Vagina (tissue), 2 donors: ENCODE measurements at regions not wholly inside any gene's neighbourhood (a gene's known extent, or its start where the extent isn't known, plus 50 kb on each side); places are given as distances from the start of the nearest gene placed in this dataset.
A peak's percentile ranks its signal among the peaks of the same experiment; 100 is the strongest.

Experiments
- DNase-seq, 2 donors: peaks; one replicate each; pipeline ENCODE4 v3.0.0-alpha.2; 2017; ENCODE audit errors: extremely low spot score in 2 of 2
- H3K27ac ChIP-seq: fragments of 200-600 bp; sonication (generic); one replicate; pipeline ENCODE4 v1.5.1; 2019
- H3K27me3 ChIP-seq: fragments of 200-600 bp; sonication (generic); one replicate; pipeline ENCODE4 v1.5.1; 2019
- H3K36me3 ChIP-seq, 2 donors: fragments of 200-600 bp; sonication (generic); one replicate each; pipeline ENCODE4 v1.5.1; 2017 to 2019
- H3K4me1 ChIP-seq: fragments of 200-600 bp; sonication (generic); one replicate; pipeline ENCODE4 v1.5.1; 2019
- H3K4me3 ChIP-seq, 2 donors: fragments of 200-600 bp; sonication (generic); 1 replicate in 1 of 2; 2 replicates in 1 of 2; pipeline ENCODE4 v1.5.1; 2016 to 2019
- H3K9me3 ChIP-seq: fragments of 200-600 bp; sonication (generic); one replicate; pipeline ENCODE4 v1.5.1; 2019
- POLR2A ChIP-seq, 2 donors: fragments of 450-650 bp; IDR thresholded peaks; one replicate each; pipeline ENCODE4 v1.6.1; 2017; ENCODE audit warnings: antibody characterized with exemption in 2 of 2, mild to moderate bottlenecking in 2 of 2, moderate library complexity in 2 of 2
- POLR2AphosphoS5 ChIP-seq, 2 donors: sonication (generic); formaldehyde crosslinking; IDR thresholded peaks; one replicate each; pipeline ENCODE4 v1.9.0; 2017; ENCODE audit warnings: antibody characterized with exemption in 2 of 2, mild to moderate bottlenecking in 2 of 2, low read depth in 1 of 2; ENCODE audit not compliant: insufficient read depth in 1 of 2
- intact Hi-C: fragments of 100-400 bp; cut with DNase I; formaldehyde crosslinking; loops from one replicate; pipeline ENCODE4 v1.15.1; 2023
- TF ChIP-seq, protein P1 (sequence below), 3 experiments: fragments of 450-650 bp in 2 of 3; fragments of 200-600 bp in 1 of 3; sonication (generic) in 1 of 3; IDR thresholded peaks; one replicate each; pipeline ENCODE4 v1.5.1; 2017 to 2019; ENCODE audit warnings: antibody characterized with exemption in 3 of 3, mild to moderate bottlenecking in 2 of 3, moderate library complexity in 2 of 3

DNA sequence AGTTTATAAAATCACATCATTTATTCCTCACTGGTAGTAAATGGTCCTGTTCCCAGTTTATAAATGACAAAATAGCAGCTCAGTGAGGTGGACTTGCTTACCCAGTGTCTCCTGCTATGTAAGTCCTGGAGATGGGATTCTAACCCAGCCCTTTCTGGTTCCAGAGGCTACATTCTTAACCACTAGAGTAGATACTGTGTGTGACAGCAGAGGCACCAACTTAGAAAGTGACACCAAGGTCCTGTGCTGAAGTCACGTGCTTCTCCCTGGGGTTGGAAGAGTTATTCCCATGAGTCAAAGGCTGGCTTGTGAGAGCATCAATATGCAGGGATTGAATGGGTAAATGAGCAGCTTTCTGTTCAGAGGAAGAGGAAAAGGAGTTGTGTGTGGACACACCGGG lies 167.3 kb upstream of the IRX3 start:
- Histone ChIP-seq H3K36me3 (no peaks in the 10 kb centered on the region), H3K4me3 (no peak overlapping the region), H3K4me1 (peaks cover 10% of the 10 kb centered on the region), H3K27me3 (no peaks in the 10 kb centered on the region), H3K27ac (no peak overlapping the region), H3K9me3 (no peaks in the 10 kb centered on the region)
- TF ChIP-seq, protein P1, sequence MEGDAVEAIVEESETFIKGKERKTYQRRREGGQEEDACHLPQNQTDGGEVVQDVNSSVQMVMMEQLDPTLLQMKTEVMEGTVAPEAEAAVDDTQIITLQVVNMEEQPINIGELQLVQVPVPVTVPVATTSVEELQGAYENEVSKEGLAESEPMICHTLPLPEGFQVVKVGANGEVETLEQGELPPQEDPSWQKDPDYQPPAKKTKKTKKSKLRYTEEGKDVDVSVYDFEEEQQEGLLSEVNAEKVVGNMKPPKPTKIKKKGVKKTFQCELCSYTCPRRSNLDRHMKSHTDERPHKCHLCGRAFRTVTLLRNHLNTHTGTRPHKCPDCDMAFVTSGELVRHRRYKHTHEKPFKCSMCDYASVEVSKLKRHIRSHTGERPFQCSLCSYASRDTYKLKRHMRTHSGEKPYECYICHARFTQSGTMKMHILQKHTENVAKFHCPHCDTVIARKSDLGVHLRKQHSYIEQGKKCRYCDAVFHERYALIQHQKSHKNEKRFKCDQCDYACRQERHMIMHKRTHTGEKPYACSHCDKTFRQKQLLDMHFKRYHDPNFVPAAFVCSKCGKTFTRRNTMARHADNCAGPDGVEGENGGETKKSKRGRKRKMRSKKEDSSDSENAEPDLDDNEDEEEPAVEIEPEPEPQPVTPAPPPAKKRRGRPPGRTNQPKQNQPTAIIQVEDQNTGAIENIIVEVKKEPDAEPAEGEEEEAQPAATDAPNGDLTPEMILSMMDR (IDR thresholded peaks at IDR 0.05): no peak
- TF ChIP-seq POLR2AphosphoS5 (IDR thresholded peaks at IDR 0.05; ENCODE audit: insufficient read depth in 1 of 2, low read depth in 1 of 2) (no peak), POLR2A (IDR thresholded peaks at IDR 0.05) (no peak)
- intact Hi-C loops: no loop called here
- no peak for DNase-seq

DNA sequence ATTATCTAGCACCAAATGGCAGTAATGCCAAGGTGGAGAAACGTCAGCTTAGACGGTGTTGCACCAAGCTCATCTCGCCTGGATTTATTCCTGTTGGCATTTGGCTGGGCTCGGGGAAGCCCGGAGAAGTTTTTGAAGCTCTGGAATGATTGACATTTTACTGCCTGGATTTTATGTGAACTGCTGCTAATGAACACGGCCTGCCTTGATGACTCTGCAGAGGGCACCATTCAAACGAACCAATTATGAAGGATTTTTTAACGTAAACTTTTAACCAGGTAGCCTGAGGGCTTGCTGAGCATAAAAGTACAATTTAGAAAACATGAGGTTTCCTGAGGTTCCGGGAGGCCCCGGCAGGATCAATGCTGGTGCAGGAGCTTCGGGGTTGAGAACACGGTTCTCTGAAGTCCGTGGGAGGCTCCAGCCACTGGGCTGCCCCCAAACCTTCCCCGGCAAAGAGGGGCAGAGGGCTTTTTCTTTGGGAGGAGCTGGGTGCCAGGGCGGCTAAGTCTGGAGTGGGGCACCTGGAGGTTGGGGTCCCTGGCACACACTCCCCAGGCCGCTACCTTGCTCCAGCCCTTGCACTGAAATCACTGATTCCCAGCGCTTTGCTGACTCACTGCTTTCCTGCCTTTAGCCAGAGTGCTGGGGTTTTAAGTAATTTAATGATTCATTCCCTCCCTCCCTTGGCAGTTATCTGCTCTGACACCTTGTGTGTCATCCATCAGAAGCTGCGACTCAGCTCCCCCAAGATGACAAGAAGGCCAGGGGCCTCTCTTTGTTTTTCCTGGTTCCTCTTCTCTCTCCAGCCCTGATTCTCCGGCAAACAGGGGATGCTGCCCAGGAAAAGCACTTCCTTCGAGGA lies 161.2 kb upstream of the IRX3 start:
- TF ChIP-seq POLR2AphosphoS5 (IDR thresholded peaks at IDR 0.05; ENCODE audit: insufficient read depth in 1 of 2, low read depth in 1 of 2): peak in 1 of 2 donors; percentile 13
- no peak for TF ChIP-seq POLR2A (IDR thresholded peaks at IDR 0.05)
- Histone ChIP-seq H3K4me1 (peaks cover 20% of the 10 kb centered on the region), H3K36me3 (no peaks in the 10 kb centered on the region), H3K4me3 (no peak overlapping the region), H3K27me3 (no peaks in the 10 kb centered on the region), H3K27ac (no peak overlapping the region), H3K9me3 (peaks cover 6% of the 10 kb centered on the region)
- intact Hi-C loops: loop anchor here (10.0 kb wide), 1 partner anchor 163 kb away; the partner anchor contains the start of gene IRX3
- DNase-seq: no peak

DNA sequence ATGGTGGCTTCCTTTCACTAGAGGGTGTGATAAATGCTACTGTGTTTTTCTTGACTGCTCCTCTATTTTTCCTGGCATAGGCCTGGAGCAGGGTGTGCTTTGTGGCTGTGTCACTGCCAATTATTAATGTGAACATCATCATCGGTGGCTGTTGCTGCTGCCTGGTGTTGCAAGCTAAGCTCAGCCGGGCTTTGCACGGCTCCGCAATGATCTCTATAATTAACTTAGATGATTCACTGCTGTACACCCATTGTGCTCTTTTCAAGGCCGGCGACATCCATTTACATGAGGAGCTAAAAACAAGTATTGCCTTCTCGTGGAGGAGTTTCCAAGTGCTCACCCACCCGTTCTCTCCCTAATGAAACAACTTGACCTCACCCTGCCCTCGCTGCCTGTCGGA lies 160.1 kb upstream of the IRX3 start:
- H3K9me3 ChIP-seq: peaks cover 6% of the 10 kb centered on the region
- TF ChIP-seq, protein P1 (IDR thresholded peaks at IDR 0.05): no peak
- peak in 1 of 2 donors; percentile 85 for TF ChIP-seq POLR2AphosphoS5 (IDR thresholded peaks at IDR 0.05; ENCODE audit: insufficient read depth in 1 of 2, low read depth in 1 of 2)
- no peak for TF ChIP-seq POLR2A (IDR thresholded peaks at IDR 0.05)
- H3K36me3 ChIP-seq: no peaks in the 10 kb centered on the region
- peaks cover 20% of the 10 kb centered on the region for H3K4me1 ChIP-seq
- no peak overlapping the region for H3K27ac ChIP-seq
- intact Hi-C loops: loop anchor here (10.0 kb wide), 1 partner anchor 162 kb away; the partner anchor contains the start of gene IRX3
- H3K4me3 ChIP-seq: no peak overlapping the region
- DNase-seq: no peak
- H3K27me3 ChIP-seq: no peaks in the 10 kb centered on the region

DNA sequence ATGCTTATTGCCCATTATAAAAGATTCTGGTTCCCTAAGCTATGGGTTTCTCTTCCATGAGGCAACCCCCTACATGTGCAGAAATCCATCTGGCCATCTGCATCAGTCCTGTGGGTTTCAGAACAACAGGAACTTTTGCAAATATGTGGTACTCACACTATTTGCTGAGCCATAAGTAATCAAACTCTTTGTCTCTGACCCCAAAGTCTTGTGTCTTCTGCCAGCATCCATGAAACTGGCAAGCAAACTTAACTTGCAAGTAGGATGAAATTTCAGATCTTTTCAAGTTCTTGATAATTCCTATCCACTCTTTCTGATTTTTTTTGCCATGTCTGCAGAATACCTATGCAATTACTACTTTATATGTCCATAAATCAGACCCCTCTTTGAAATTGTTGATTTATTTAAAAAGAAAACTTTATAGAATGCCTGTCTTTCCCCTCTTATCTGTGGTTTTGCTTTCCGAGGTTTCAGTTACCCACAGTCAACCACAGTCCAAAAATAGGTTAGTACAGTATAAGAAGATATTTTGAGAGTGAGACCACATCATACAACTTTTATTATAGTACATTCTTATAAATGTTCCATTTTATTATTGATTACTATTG lies 158.4 kb upstream of the IRX3 start:
- H3K9me3 ChIP-seq: peaks cover 6% of the 10 kb centered on the region
- H3K27me3 ChIP-seq: no peaks in the 10 kb centered on the region
- TF ChIP-seq POLR2AphosphoS5 (IDR thresholded peaks at IDR 0.05; ENCODE audit: insufficient read depth in 1 of 2, low read depth in 1 of 2) (no peak), POLR2A (IDR thresholded peaks at IDR 0.05) (no peak)
- TF ChIP-seq, protein P1 (IDR thresholded peaks at IDR 0.05): no peak
- H3K27ac ChIP-seq: no peak overlapping the region
- H3K4me3 ChIP-seq: no peak overlapping the region
- DNase-seq: no peak
- intact Hi-C loops: loop anchor here (10.0 kb wide), 1 partner anchor 160 kb away; the partner anchor contains the start of gene IRX3
- H3K36me3 ChIP-seq: no peaks in the 10 kb centered on the region
- peaks cover 20% of the 10 kb centered on the region for H3K4me1 ChIP-seq

DNA sequence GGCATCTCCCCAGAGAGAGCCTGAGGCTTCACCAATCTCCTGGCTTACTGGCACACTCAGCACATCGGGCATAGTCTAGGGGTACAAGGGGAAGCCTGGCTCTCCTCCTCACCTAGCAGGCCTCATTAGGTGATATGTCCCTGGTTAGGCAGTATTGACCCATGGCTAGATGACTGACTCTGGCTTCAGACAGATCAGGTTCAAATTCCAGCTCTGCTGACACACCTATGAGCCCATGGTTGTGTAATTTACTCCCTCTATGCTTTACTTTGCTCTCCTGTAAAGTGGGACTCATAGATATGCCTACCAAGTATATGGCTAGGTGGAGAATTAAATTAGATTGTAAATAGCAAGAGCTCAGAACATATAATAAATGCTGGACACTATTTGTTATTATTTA lies 157.3 kb upstream of the IRX3 start:
- no peak for TF ChIP-seq POLR2AphosphoS5 (IDR thresholded peaks at IDR 0.05; ENCODE audit: insufficient read depth in 1 of 2, low read depth in 1 of 2)
- TF ChIP-seq, protein P1 (IDR thresholded peaks at IDR 0.05): no peak
- no peak for TF ChIP-seq POLR2A (IDR thresholded peaks at IDR 0.05)
- H3K4me1 ChIP-seq: peaks cover 20% of the 10 kb centered on the region
- peaks cover 6% of the 10 kb centered on the region for H3K9me3 ChIP-seq
- no peaks in the 10 kb centered on the region for H3K36me3 ChIP-seq
- no peak overlapping the region for H3K4me3 ChIP-seq
- no peaks in the 10 kb centered on the region for H3K27me3 ChIP-seq
- intact Hi-C loops: loop anchor here (10.0 kb wide), 1 partner anchor 159 kb away; the partner anchor contains the start of gene IRX3
- no peak overlapping the region for H3K27ac ChIP-seq
- DNase-seq: no peak
